NCI-H524 treated with DMSO at 0.1 percent for 48 hours (cell line): ENCODE measurements at regions not wholly inside any gene's neighbourhood (a gene's known extent, or its start where the extent isn't known, plus 50 kb on each side); places are given as distances from the start of the nearest gene placed in this dataset.
"Not testable (repeated sequence)": the region's sequence is repeated elsewhere in the genome, so short reads cannot be mapped to it uniquely, and the experiment has no call there.

Experiments
- DNase-seq: peaks from one replicate; lab custom pipeline; 2025; lab: John Stamatoyannopoulos, UW

DNA sequence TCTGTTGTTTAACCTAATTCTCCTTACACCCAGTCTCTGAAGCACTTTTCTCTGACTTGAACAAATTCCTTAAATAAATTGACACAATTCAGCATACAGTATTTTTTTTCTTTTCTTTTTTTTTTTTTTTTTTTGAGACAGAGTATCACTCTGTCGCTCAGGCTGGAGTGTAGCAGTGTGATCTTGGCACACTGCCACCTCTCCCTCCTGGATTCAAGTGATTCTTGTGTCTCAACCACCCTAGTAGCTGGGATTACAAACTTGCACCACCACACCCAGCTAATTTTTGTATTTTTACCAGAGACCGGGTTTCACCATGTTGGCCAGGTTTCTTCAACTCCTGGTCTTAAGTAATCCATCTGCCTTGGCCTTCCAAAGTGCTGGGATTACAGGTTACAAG, 1498.1 kb upstream of the PCDH10 start:
- DNase-seq = no peak

GRCh38 chr4:131683314-131683713, 1465.8 kb upstream of the PCDH10 start:
- not testable (repeated sequence) for DNase-seq

GRCh38 chr4:131721883-131722282, 1427.2 kb upstream of the PCDH10 start:
- no peak for DNase-seq

- DNase-seq = not testable (repeated sequence)
Measured at GRCh38 chr4:131723069-131723468, 1426.0 kb upstream of the PCDH10 start.

- DNase-seq = not testable (repeated sequence)
Measured at GRCh38 chr4:131724847-131725246, 1424.2 kb upstream of the PCDH10 start.

- DNase-seq = not testable (repeated sequence)
Measured at GRCh38 chr4:131725521-131725920, 1423.6 kb upstream of the PCDH10 start.

GRCh38 chr4:131726940-131727339, 1422.2 kb upstream of the PCDH10 start:
- not testable (repeated sequence) for DNase-seq

GRCh38 chr4:131727418-131727817, 1421.7 kb upstream of the PCDH10 start:
- DNase-seq = not testable (repeated sequence)

GRCh38 chr4:131729205-131729604, 1419.9 kb upstream of the PCDH10 start:
- DNase-seq = not testable (repeated sequence)

GRCh38 chr4:131729716-131730398, 1419.2 kb upstream of the PCDH10 start:
- not testable (repeated sequence) for DNase-seq

GRCh38 chr4:131730574-131730973, 1418.5 kb upstream of the PCDH10 start:
- DNase-seq = not testable (repeated sequence)

DNA sequence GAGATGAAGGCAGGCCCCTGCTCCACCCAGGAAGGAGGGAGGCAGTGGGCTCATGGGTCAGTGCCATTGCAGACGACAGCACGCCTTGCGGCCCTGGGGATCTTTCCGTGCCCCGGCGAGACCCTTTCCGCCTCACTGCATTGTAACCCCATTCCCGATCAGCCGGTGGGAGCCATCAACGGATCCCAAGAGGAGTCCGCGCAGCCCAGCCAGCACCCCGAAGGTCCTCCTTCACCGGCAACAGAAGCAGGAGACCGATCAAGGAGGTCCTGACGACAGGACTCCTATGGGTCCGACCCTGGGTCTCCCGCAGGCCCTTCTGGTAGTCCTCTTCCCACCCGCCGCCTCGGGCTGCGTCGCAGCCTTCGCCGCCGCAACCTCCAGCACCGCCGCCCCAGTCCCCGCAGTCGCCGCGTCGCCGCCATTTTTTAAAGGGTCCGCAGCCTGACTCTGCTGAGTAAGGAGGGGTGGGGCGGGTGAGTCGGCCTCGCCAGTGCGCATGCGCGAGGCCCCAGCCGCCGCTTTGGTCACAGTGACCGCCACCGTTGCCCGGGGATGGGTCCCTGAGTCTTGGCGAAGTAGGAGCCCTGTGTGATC, 1417.0 kb upstream of the PCDH10 start:
- DNase-seq = not testable (repeated sequence)

DNA sequence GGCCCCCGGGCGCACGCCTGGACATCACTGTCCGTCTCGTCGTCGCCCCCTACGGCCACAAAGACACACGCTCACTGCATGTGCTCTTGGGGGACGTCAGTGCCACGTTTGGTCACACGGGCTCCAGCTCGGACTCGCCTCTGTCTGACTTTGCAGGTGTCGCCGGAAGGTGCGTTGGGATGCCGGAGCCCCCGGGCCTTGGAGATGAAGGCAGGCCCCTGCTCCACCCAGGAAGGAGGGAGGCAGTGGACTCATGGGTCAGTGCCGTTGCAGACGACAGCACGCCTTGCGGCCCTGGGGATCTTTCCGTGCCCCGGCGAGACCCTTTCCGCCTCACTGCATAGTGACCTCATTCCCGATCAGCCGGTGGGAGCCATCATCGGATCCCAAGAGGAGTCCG, 1414.8 kb upstream of the PCDH10 start:
- not testable (repeated sequence) for DNase-seq

- not testable (repeated sequence) for DNase-seq
Measured at GRCh38 chr4:131734851-131735385, 1414.2 kb upstream of the PCDH10 start.

GRCh38 chr4:131738991-131739390, 1410.1 kb upstream of the PCDH10 start:
- DNase-seq = not testable (repeated sequence)

DNA sequence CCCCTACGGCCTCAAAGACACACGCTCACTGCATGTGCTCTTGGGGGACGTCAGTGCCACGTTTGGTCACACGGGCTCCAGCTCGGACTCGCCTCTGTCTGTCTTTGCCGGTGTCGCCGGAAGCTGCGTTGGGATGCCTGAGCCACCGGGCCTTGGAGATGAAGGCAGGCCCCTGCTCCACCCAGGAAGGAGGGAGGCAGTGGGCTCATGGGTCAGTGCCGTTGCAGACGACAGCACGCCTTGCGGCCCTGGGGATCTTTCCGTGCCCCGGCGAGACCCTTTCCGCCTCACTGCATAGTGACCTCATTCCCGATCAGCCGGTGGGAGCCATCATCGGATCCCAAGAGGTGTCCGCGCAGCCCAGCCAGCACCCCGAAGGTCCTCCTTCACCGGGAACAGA, 1407.3 kb upstream of the PCDH10 start:
- DNase-seq = not testable (repeated sequence)

- DNase-seq = not testable (repeated sequence)
Measured at GRCh38 chr4:131742536-131743205, 1406.4 kb upstream of the PCDH10 start.

GRCh38 chr4:131743348-131743747, 1405.7 kb upstream of the PCDH10 start:
- not testable (repeated sequence) for DNase-seq

GRCh38 chr4:131747203-131747602, 1401.9 kb upstream of the PCDH10 start:
- not testable (repeated sequence) for DNase-seq

DNA sequence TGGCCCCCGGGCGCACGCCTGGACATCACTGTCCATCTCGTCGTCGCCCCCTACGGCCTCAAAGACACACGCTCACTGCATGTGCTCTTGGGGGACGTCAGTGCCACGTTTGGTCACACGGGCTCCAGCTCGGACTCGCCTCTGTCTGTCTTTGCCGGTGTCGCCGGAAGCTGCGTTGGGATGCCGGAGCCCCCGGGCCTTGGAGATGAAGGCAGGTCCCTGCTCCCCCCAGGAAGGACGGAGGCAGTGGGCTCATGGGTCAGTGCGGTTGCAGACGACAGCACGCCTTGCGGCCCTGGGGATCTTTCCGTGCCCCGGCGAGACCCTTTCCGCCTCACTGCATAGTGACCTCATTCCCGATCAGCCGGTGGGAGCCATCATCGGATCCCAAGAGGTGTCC, 1399.9 kb upstream of the PCDH10 start:
- not testable (repeated sequence) for DNase-seq

DNA sequence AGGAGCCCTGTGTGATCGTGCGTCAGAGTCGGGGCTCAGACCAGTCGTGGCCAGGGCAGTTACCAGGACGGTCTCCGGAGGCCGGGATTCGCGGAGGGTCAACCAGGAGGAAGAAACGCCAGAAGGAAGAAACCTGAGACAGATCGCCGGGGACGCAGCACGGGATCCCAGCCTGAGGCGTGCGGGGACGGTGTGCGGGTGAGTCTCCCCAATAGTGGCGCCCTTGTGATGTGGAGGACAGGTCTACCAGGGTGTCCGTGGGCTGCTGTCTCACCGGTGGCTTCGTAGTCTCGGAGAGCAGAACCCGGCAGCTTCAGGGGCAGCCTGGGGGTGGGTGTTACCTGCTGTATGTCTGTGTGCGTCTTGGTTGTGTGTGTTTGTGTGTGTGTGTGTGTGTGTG, 1399.1 kb upstream of the PCDH10 start:
- DNase-seq = not testable (repeated sequence)

- not testable (repeated sequence) for DNase-seq
Measured at GRCh38 chr4:131750469-131750868, 1398.6 kb upstream of the PCDH10 start.

GRCh38 chr4:131762234-131762633, 1386.9 kb upstream of the PCDH10 start:
- not testable (repeated sequence) for DNase-seq
